Pancreas (tissue), 10 donors: ENCODE measurements at regions not wholly inside any gene's neighbourhood (a gene's known extent, or its start where the extent isn't known, plus 50 kb on each side); places are given as distances from the start of the nearest gene placed in this dataset.

Source experiments
- ATAC-seq, 4 donors: fragments of 200-7000 bp; cut with Tn5 transposase; one replicate each; pipeline versions ENCODE4 v1.8.0 to v1.9.1; 2020; ENCODE audit warnings: mild to moderate bottlenecking in 4 of 4, moderate library complexity in 4 of 4
- DNase-seq, 6 donors: peaks; one replicate each; pipeline ENCODE4 v3.0.0-alpha.2; 2020
- FAIRE-seq: peaks from 2 replicates; lab custom pipeline; 2012; peaks lifted over from hg19 to GRCh38; lab: Jason Lieb, UNC
- H3K27ac ChIP-seq, 4 donors: fragments of 200-600 bp; sonication (generic); 1 replicate in 3 of 4; 2 replicates in 1 of 4; pipeline versions ENCODE4 v1.5.0 to v1.8.0; 2020
- H3K27me3 ChIP-seq, 4 donors: fragments of 200-600 bp; one replicate each; pipeline ENCODE4 v1.8.0; 2021
- H3K36me3 ChIP-seq, 3 donors: fragments of 200-600 bp; sonication (generic) in 1 of 3; one replicate each; pipeline versions ENCODE4 v1.5.0 to v1.8.0; 2020 to 2021
- H3K4me1 ChIP-seq, 3 donors: fragments of 200-600 bp; one replicate each; pipeline ENCODE4 v1.8.0; 2021
- H3K4me3 ChIP-seq, 4 donors: fragments of 200-600 bp; sonication (generic) in 2 of 4; one replicate each; pipeline versions ENCODE4 v1.5.0 to v1.8.0; 2020 to 2021
- H3K9me3 ChIP-seq, 4 donors: fragments of 200-600 bp; one replicate each; pipeline ENCODE4 v1.8.0; 2021
- CTCF ChIP-seq, 4 donors: fragments of 200-600 bp; sonication (generic) in 3 of 4; IDR thresholded peaks; one replicate each; pipeline versions ENCODE4 v1.5.0 to v1.8.0; 2021; ENCODE audit warnings: antibody characterized with exemption in 4 of 4
- WGBS, 2 donors: extraction: QIAGEN DNeasy Blood & Tissue Kit; methylation state at CpG; one replicate each; pipeline ENCODE4 v1.1.7; 2013; 5-methylcytosine and 5-hydroxymethylcytosine counted together
- intact Hi-C, 3 donors: fragments of 100-400 bp; cut with DNase I; formaldehyde crosslinking; loops; one replicate each; pipeline versions ENCODE4 v1.11.1 to v1.14.2; 2022
- donor health status: healthy with polysubstance abuse.
- donor health status: DM: no; HTN: no; CAD: no; lungs with moderate emphysema.
- donor health status: DM: no; HTN: no; CAD: no.
- donor health status: control.
- donor health status: control.
- donor health status: Bipolar disorder and iron deficiency.
- donor health status: DM: yes; HTN: yes; CAD: no.
- donor health status: DM: no; HTN: no; CAD: no.
- donor health status: DM: no; HTN: no; CAD: no.
- donor health status: DM: yes; HTN: yes; CAD: no.

DNA sequence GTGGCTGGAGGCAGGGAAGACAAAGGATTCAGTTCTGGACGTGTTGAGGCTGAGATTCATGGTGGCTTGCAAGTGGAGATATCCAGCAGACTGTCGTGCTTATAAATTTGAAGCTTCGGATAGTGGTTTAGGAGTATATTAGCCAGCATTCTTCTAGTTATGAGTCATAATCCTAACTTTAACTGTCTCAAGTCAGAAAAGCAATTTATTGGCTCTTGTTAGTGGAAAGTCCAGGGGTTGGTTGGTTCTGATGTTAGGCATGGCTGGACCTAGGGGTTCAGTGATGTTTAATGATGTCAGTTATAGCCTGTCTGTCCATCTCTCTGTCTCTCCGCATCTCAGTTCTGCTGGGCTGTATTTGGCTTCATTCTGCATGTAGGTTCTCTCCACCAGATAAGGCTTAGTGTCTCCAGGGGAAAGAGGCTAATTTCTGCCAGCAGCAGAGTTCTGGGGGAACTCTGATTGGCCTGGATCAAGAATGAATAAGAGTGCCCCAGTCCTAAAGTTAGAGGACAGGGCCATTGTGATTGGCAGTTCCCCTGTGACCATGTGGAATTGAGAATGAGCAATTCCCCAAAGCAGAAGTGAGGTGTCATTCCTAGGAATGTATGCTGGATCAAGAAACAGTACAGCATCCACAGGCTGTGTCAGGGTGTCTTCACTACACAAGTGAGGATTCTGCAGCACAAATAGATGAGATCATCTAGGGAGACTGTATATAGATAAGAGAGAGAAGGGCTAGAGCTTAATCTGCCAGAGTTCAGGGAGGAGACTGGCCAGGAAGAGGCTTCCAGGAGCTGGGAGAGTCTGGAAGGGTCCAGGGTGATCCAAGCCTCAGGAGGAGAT, 72.9 kb upstream of the SHB start:
- DNase-seq (peak in 1 of 6 donors; percentile 7), ATAC-seq (peak in 2 of 4 donors; percentile 11 to 47), FAIRE-seq (no peak)
- Histone ChIP-seq H3K27ac (no peak overlapping the region), H3K9me3 (no peaks in the 10 kb centered on the region), H3K36me3 (no peaks in the 10 kb centered on the region), H3K4me3 (no peak overlapping the region), H3K4me1 (no peaks in the 10 kb centered on the region), H3K27me3 (no peaks in the 10 kb centered on the region)
- intact Hi-C loops, result no loop called here
- TF ChIP-seq CTCF (IDR thresholded peaks at IDR 0.05), result no peak
- WGBS, 2 donors, result 57 to 70% methylated on average over 4 of the region's 4 CpGs

GRCh38 chr9:38138276-38138675, 69.2 kb upstream of the SHB start:
- 77 to 90% methylated on average over 4 of the region's 4 CpGs for WGBS, 2 donors
- no peak overlapping the region for H3K4me3 ChIP-seq
- no peak for TF ChIP-seq CTCF (IDR thresholded peaks at IDR 0.05)
- DNase-seq (no peak), FAIRE-seq (no peak), ATAC-seq (no peak)
- H3K9me3 ChIP-seq, result no peaks in the 10 kb centered on the region
- no peak overlapping the region for H3K27ac ChIP-seq
- intact Hi-C loops, result no loop called here
- H3K4me1 ChIP-seq, result peaks cover 0 to 7% (median 0%) of the 10 kb centered on the region in 3 donors
- no peaks in the 10 kb centered on the region for H3K36me3 ChIP-seq
- H3K27me3 ChIP-seq, result no peaks in the 10 kb centered on the region

DNA sequence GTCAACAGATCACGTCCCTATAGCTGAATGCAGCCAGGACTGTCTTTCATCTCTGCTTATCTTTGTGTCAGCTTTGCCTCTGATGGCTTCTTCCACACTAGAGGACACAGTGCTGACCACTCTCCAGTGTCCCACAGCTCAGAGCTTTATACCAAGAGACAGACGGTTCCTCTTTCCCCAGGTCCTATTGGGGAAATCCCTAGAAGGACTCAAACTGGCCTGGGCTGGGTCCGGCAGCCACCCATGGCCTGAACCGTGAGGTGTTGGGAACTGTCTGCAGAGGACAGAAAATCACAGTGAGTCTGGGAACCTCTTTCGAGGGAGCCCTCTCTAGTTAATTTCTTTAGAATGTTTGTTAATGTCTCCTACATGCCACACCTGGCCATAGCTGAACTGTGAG, 68.3 kb upstream of the SHB start:
- DNase-seq (no peak), ATAC-seq (no peak), FAIRE-seq (no peak)
- Histone ChIP-seq H3K9me3 (no peaks in the 10 kb centered on the region), H3K36me3 (no peaks in the 10 kb centered on the region), H3K4me1 (peaks cover 0 to 12% (median 0%) of the 10 kb centered on the region in 3 donors), H3K4me3 (no peak overlapping the region), H3K27me3 (no peaks in the 10 kb centered on the region), H3K27ac (no peak overlapping the region)
- intact Hi-C loops, result no loop called here
- no peak for TF ChIP-seq CTCF (IDR thresholded peaks at IDR 0.05)
- WGBS, 2 donors, result 83 to 84% methylated on average over 5 of the region's 5 CpGs

GRCh38 chr9:38136386-38136785, 67.4 kb upstream of the SHB start:
- ATAC-seq (no peak), FAIRE-seq (no peak), DNase-seq (no peak)
- no peak overlapping the region for H3K4me3 ChIP-seq
- H3K27me3 ChIP-seq, result no peaks in the 10 kb centered on the region
- H3K9me3 ChIP-seq, result no peaks in the 10 kb centered on the region
- WGBS, 2 donors, result 94 to 97% methylated on average over 2 of the region's 2 CpGs
- no peaks in the 10 kb centered on the region for H3K36me3 ChIP-seq
- H3K27ac ChIP-seq, result no peak overlapping the region
- peaks cover 0 to 12% (median 0%) of the 10 kb centered on the region in 3 donors for H3K4me1 ChIP-seq
- TF ChIP-seq CTCF (IDR thresholded peaks at IDR 0.05), result no peak
- intact Hi-C loops, result no loop called here

- intact Hi-C loops, result no loop called here
- H3K9me3 ChIP-seq, result no peaks in the 10 kb centered on the region
- no peaks in the 10 kb centered on the region for H3K27me3 ChIP-seq
- FAIRE-seq (no peak), ATAC-seq (no peak), DNase-seq (no peak)
- 85 to 90% methylated on average over 6 of the region's 6 CpGs for WGBS, 2 donors
- no peaks in the 10 kb centered on the region for H3K36me3 ChIP-seq
- peaks cover 0 to 12% (median 0%) of the 10 kb centered on the region in 3 donors for H3K4me1 ChIP-seq
- H3K4me3 ChIP-seq, result no peak overlapping the region
- TF ChIP-seq CTCF (IDR thresholded peaks at IDR 0.05), result no peak
- H3K27ac ChIP-seq, result no peak overlapping the region
Measured at GRCh38 chr9:38134611-38135237, 65.7 kb upstream of the SHB start.
